Fibroblast of mammary gland (primary cell): ENCODE measurements at regions not wholly inside any gene's neighbourhood (a gene's known extent, or its start where the extent isn't known, plus 50 kb on each side); places are given as distances from the start of the nearest gene placed in this dataset.

Source experiments
- DNase-seq: peaks from one replicate; pipeline ENCODE4 v3.0.0-alpha.2; 2010; ENCODE audit warnings: low read depth
- H3K4me3 ChIP-seq: 2 replicates; pipeline ENCODE4 v1.5.1; 2011; ENCODE audit warnings: low read depth, mild to moderate bottlenecking, low read length, moderate library complexity; ENCODE audit not compliant: control insufficient read depth
- CTCF ChIP-seq: conservative IDR thresholded peaks from 2 replicates; pipeline ENCODE4 v1.5.1; 2011; ENCODE audit warnings: low read depth, low read length, inconsistent platforms; ENCODE audit not compliant: control insufficient read depth, insufficient read depth

DNA sequence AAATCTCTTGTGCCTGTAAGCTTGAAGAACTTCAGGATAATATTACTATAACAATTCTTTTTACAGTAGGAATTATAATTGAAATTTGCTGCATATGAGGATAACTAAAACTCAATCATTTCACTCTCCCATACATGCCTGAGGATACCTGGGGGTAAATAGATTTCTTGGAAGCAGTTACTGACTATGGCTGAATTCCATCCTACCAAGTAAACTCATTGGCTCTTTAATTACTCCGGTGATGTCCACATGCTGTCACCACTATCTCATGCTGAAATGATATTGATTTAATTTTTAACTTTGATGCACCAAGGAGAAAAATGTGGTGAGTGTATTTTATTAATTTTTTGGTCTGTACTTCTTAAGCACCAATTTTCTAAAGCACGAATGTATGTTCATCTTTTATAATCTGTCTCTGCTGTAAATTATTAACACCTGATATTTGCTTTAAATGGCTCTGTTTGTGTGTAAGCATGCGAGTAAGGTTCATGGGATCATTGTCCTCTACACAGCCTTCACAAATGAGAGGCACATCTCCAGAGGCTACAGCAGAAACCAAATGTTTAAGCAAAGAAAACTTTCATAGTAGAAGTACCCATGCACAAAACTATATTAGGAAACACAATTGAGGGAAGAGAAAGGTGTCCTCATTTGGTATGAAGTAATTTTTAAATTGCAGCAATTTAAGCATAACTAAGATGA is 164.2 kb upstream of the POU3F2 start:
- no peak for TF ChIP-seq CTCF
- H3K4me3 ChIP-seq, result no peak overlapping the region
- DNase-seq, result no peak

DNA sequence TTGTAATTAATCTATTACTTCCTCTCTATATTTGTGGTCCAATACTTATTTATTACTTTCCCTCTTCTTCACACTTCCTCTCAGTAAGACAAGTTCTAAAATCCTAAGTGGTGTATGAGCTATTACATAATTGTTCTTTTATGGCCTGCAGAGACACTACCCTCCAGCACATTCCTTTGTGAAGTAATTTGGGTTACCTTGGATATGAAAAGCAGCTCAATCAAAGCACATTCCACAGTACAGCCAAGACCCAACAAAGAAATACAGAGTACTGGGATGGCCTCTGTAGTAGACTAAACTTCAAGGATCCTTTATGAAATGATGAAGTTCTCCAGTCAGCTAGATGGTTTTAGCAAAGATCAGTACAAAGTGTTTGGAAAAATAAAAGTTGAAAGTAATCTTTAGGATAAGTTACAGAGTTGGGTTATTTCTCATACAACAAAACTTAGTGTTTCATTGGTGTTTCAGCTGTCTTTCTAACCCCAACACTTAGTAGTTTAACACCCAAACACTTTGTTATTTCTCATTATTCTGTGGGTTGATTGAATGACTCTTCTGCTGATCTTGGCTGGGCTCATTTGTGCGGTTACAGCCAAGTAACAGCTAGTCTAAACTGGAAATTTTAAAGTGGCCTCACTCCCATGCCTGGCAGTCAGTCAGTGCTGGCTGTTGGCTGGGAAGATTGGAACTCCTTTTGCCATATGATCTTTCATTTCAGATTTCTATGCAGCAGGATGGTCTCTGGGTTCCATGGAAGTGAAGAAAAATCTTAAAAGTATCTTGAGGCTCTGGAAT is 161.5 kb upstream of the POU3F2 start:
- no peak overlapping the region for H3K4me3 ChIP-seq
- DNase-seq, result no peak
- TF ChIP-seq CTCF, result no peak

DNA sequence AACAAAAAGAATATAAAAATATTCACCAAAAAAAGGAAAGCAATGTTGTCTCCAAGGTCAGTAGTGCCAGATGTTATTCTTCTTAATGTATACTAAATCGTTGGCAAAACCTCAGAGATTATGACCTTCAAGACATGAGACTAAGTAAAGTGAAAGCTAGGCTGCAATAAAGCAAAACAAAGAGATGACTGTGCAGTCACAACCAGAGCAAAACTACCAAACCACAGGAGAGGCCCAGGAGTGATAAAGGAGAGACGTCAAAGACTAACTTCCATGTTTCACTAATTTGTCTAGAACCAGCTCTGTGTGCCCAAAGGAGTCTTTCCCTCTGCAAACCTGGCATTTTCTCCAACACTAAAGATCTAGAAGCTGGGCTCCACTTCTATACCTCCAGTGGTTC is 155.9 kb upstream of the POU3F2 start:
- no peak overlapping the region for H3K4me3 ChIP-seq
- no peak for TF ChIP-seq CTCF
- no peak for DNase-seq

- H3K4me3 ChIP-seq, result no peak overlapping the region
- no peak for TF ChIP-seq CTCF
- DNase-seq, result no peak
Observed at GRCh38 chr6:98686008-98686601, 148.3 kb upstream of the POU3F2 start.

DNA sequence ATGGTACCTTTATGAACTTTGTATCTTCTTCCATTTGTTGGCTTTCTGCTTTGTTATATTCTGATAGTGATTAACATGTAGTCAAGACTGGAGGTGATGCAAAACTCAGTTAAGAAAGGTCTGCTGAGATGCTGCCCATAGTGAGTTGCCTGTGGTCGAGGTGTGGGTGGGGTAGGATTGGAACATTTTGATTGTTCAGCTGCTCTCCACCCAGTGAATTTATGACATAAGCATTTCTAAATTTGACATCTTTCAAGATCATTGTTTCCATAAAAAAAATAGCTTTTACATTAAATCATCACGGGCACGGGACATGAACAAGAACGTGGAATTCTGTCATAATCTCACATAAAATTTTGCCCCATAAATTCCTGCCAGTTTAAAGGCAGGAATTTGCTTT is 146.6 kb upstream of the POU3F2 start:
- no peak for DNase-seq
- no peak for TF ChIP-seq CTCF
- no peak overlapping the region for H3K4me3 ChIP-seq

DNA sequence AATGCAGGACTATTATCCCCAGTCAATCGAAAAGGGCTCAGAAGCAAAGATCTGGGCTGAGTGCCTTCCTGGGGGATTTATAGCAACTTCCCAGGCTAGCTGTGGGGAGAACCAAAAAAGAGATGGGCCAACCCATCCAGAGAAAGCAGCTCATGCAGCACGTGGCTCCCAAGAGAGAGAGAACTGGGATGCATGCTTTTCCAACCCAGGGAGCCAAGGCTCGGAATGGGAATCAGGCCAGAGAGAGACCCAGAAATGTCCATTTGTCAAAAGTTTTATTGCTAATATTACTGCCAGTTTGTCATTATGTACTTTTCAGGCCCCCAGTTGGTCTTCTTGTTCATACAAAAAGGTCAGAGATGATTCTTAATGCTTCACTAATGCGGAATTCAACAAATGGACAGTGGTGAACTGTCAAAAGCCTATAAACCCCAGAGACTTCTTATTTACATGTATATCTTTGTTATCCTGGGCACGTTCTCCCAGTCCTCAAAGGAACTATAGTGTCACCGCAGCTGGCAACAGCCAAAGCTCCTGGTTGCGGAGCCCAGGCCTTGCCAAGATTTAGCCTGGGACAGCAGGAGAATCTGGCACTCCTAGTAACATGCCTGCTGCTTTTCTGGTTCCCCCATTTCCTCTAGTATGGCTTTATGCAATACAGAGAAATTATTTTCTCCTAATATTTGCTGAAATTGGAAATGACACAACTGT is 139.1 kb upstream of the POU3F2 start:
- no peak for TF ChIP-seq CTCF
- DNase-seq, result no peak
- H3K4me3 ChIP-seq, result no peak overlapping the region
